Neuronal stem cell (in vitro differentiated cells): ENCODE measurements at regions not wholly inside any gene's neighbourhood (a gene's known extent, or its start where the extent isn't known, plus 50 kb on each side); places are given as distances from the start of the nearest gene placed in this dataset.

Source experiments
- DNase-seq: peaks from one replicate; pipeline ENCODE4 v3.0.0-alpha.2; 2013; ENCODE audit warnings: low spot score
- H2AFZ ChIP-seq: one replicate; pipeline ENCODE4 v1.6.1; 2013; ENCODE audit warnings: mild to moderate bottlenecking, low read length, inconsistent platforms
- H2AK5ac ChIP-seq: 2 replicates; pipeline ENCODE4 v1.6.1; 2013; ENCODE audit warnings: low read depth, mild to moderate bottlenecking, inconsistent platforms, low read length, moderate library complexity, mixed read lengths
- H2BK120ac ChIP-seq: 2 replicates; pipeline ENCODE4 v1.6.1; 2013; ENCODE audit warnings: low read depth, mild to moderate bottlenecking, inconsistent platforms, low read length, moderate library complexity, mixed read lengths
- H2BK12ac ChIP-seq: one replicate; pipeline ENCODE4 v1.6.1; 2013; ENCODE audit warnings: low read length, inconsistent platforms
- H2BK15ac ChIP-seq: 2 replicates; pipeline ENCODE4 v1.6.1; 2013; ENCODE audit warnings: mild to moderate bottlenecking, low read length, inconsistent platforms, mixed read lengths
- H2BK5ac ChIP-seq: one replicate; pipeline ENCODE4 v1.6.1; 2013; ENCODE audit warnings: inconsistent platforms, mild to moderate bottlenecking, low read length, moderate library complexity
- H3K14ac ChIP-seq: one replicate; pipeline ENCODE4 v1.6.1; 2013; ENCODE audit warnings: low read length, inconsistent platforms
- H3K18ac ChIP-seq: 2 replicates; pipeline ENCODE4 v1.6.1; 2013; ENCODE audit warnings: low read length, inconsistent platforms
- H3K23ac ChIP-seq: 2 replicates; pipeline ENCODE4 v1.6.1; 2013; ENCODE audit warnings: low read depth, mild to moderate bottlenecking, mixed read lengths, low read length, inconsistent platforms; ENCODE audit not compliant: poor library complexity
- H3K27ac ChIP-seq: replicated peaks from 3 replicates; pipeline ENCODE4 v1.5.1; 2013; ENCODE audit warnings: low read length, inconsistent platforms
- H3K27me3 ChIP-seq, 3 experiments: 2 replicates each; pipeline ENCODE4 v1.6.1; 2013; ENCODE audit warnings: low read length in 3 of 3, mild to moderate bottlenecking in 2 of 3, inconsistent platforms in 1 of 3, low read depth in 1 of 3, mixed read lengths in 1 of 3, moderate library complexity in 1 of 3; ENCODE audit not compliant: control insufficient read depth in 3 of 3, insufficient read depth in 3 of 3
- H3K36me3 ChIP-seq, 2 donors: replicated peaks in 1 of 2; 2 replicates each; pipeline ENCODE4 v1.6.1; 2013; ENCODE audit warnings: low read length in 2 of 2; ENCODE audit not compliant: control insufficient read depth in 2 of 2, insufficient read depth in 2 of 2
- H3K4ac ChIP-seq: 2 replicates; pipeline ENCODE4 v1.6.1; 2013; ENCODE audit warnings: inconsistent platforms, mild to moderate bottlenecking, low read length, moderate library complexity
- H3K4me1 ChIP-seq, 2 donors: 1 replicate in 1 of 2; 2 replicates in 1 of 2; pipeline ENCODE4 v1.6.1; 2013; ENCODE audit warnings: low read length in 2 of 2, low read depth in 1 of 2; ENCODE audit not compliant: control insufficient read depth in 2 of 2, insufficient read depth in 1 of 2
- H3K4me2 ChIP-seq: one replicate; pipeline ENCODE4 v1.6.1; 2013; ENCODE audit warnings: mild to moderate bottlenecking, low read length, inconsistent platforms; ENCODE audit not compliant: insufficient read depth, poor library complexity, severe bottlenecking
- H3K4me3 ChIP-seq, 2 donors: 2 replicates each; pipeline ENCODE4 v1.5.1; 2013; ENCODE audit warnings: low read length in 2 of 2, mild to moderate bottlenecking in 2 of 2, inconsistent platforms in 1 of 2, moderate library complexity in 1 of 2
- H3K79me1 ChIP-seq: one replicate; pipeline ENCODE4 v1.6.1; 2013; ENCODE audit warnings: low read depth, mild to moderate bottlenecking, inconsistent platforms, low read length, moderate library complexity
- H3K9ac ChIP-seq: one replicate; pipeline ENCODE4 v1.6.1; 2013; ENCODE audit warnings: mild to moderate bottlenecking, low read depth, low read length, inconsistent platforms; ENCODE audit not compliant: poor library complexity
- H3K9me3 ChIP-seq, 2 donors: replicated peaks in 1 of 2; 2 replicates each; pipeline versions ENCODE3 to v1.6.1; 2013; ENCODE audit warnings: low read length in 2 of 2, mild to moderate bottlenecking in 2 of 2, inconsistent platforms in 1 of 2, low read depth in 1 of 2, mixed read lengths in 1 of 2, moderate library complexity in 1 of 2; ENCODE audit not compliant: control insufficient read depth in 2 of 2, insufficient read depth in 1 of 2
- H4K8ac ChIP-seq: one replicate; pipeline ENCODE4 v1.6.1; 2013; ENCODE audit warnings: low read depth, mild to moderate bottlenecking, inconsistent platforms, low read length, moderate library complexity
- H4K91ac ChIP-seq: one replicate; pipeline ENCODE4 v1.6.1; 2013; ENCODE audit warnings: low read length, low read depth, mild to moderate bottlenecking, inconsistent platforms; ENCODE audit not compliant: poor library complexity
- WGBS, 2 donors: extraction: QIAGEN DNeasy Blood & Tissue Kit; methylation state at CpG; one replicate each; pipeline ENCODE4 v1.1.7; 2013; ENCODE audit warnings: missing lambda C conversion rate in 2 of 2, mixed read lengths in 1 of 2; ENCODE audit not compliant: insufficient read length in 2 of 2, insufficient replicate concordance in 1 of 2; ENCODE audit errors: extremely low coverage in 2 of 2; 5-methylcytosine and 5-hydroxymethylcytosine counted together

DNA sequence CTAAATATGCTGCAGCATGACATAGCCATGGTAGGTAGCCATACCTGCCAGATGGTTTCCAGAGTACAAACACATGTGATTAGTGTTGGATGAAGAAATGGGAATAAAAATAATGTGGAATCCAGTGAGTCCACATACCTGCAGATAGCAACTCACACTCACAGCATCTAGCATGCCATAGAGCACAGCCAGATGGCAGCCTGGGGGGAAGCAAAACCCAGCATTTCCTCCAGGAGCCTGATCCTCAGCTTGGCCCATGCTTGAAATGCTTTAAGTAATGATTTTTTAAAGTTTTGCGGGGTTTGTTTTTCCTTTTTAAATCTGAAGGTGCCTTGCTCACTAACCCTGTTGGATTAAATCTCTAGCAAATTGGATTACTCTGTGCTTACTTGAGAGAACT lies 535.1 kb downstream of the STK39 start:
- no peak for DNase-seq
- Histone ChIP-seq H2BK15ac (no peak overlapping the region), H3K27ac (no peak overlapping the region), H3K79me1 (no peaks in the 10 kb centered on the region), H2BK12ac (no peak overlapping the region), H3K4me3 (no peak overlapping the region), H3K23ac (no peak overlapping the region), H3K4ac (no peak overlapping the region), H2BK5ac (no peak overlapping the region), H3K4me1 (no peaks in the 10 kb centered on the region), H4K91ac (no peak overlapping the region), H3K27me3 (no peaks in the 10 kb centered on the region), H3K9ac (no peak overlapping the region), H3K9me3 (no peaks in the 10 kb centered on the region), H3K18ac (no peak overlapping the region), H4K8ac (no peak overlapping the region), H2AK5ac (no peak overlapping the region), H3K36me3 (no peaks in the 10 kb centered on the region), H3K4me2 (no peak overlapping the region), H3K14ac (no peak overlapping the region), H2BK120ac (no peak overlapping the region), H2AFZ (no peak overlapping the region)
- no CpG with 5 or more reads among the region's 1 CpG for WGBS, 2 donors

GRCh38 chr2:167708998-167709397 lies 538.4 kb downstream of the STK39 start:
- Histone ChIP-seq H3K4ac (no peak overlapping the region), H4K8ac (no peak overlapping the region), H3K79me1 (no peaks in the 10 kb centered on the region), H4K91ac (no peak overlapping the region), H3K4me3 (no peak overlapping the region), H3K4me1 (no peaks in the 10 kb centered on the region), H3K4me2 (no peak overlapping the region), H3K36me3 (no peaks in the 10 kb centered on the region), H2BK5ac (no peak overlapping the region), H3K18ac (no peak overlapping the region), H3K27me3 (no peaks in the 10 kb centered on the region), H3K27ac (no peak overlapping the region), H2BK120ac (no peak overlapping the region), H2BK15ac (no peak overlapping the region), H3K9me3 (no peaks in the 10 kb centered on the region), H3K14ac (no peak overlapping the region), H2AK5ac (no peak overlapping the region), H2AFZ (no peak overlapping the region), H3K23ac (no peak overlapping the region), H3K9ac (no peak overlapping the region), H2BK12ac (no peak overlapping the region)
- DNase-seq, result no peak

GRCh38 chr2:167706800-167707199 lies 540.6 kb downstream of the STK39 start:
- H3K4me3 ChIP-seq, result no peak overlapping the region
- no peak overlapping the region for H3K23ac ChIP-seq
- H3K36me3 ChIP-seq, result no peaks in the 10 kb centered on the region
- DNase-seq, result no peak
- H3K79me1 ChIP-seq, result no peaks in the 10 kb centered on the region
- no peak overlapping the region for H3K27ac ChIP-seq
- H3K4me1 ChIP-seq, result no peaks in the 10 kb centered on the region
- no peak overlapping the region for H3K9ac ChIP-seq
- no peak overlapping the region for H4K91ac ChIP-seq
- no peaks in the 10 kb centered on the region for H3K9me3 ChIP-seq
- no peak overlapping the region for H3K14ac ChIP-seq
- peak overlapping the region; percentile 30 for H3K18ac ChIP-seq
- H2BK12ac ChIP-seq, result no peak overlapping the region
- no peak overlapping the region for H4K8ac ChIP-seq
- H3K27me3 ChIP-seq, result no peaks in the 10 kb centered on the region
- no CpG with 5 or more reads among the region's 2 CpGs for WGBS, 2 donors
- no peak overlapping the region for H2BK5ac ChIP-seq
- H2BK120ac ChIP-seq, result no peak overlapping the region
- H3K4ac ChIP-seq, result no peak overlapping the region
- H3K4me2 ChIP-seq, result no peak overlapping the region
- no peak overlapping the region for H2AFZ ChIP-seq
- H2BK15ac ChIP-seq, result no peak overlapping the region
- H2AK5ac ChIP-seq, result no peak overlapping the region

GRCh38 chr2:167703441-167703840 lies 544.0 kb downstream of the STK39 start:
- Histone ChIP-seq H4K8ac (no peak overlapping the region), H3K14ac (no peak overlapping the region), H2BK5ac (no peak overlapping the region), H3K4ac (no peak overlapping the region), H2BK12ac (no peak overlapping the region), H3K4me2 (no peak overlapping the region), H3K4me3 (no peak overlapping the region), H2AK5ac (no peak overlapping the region), H3K27me3 (no peaks in the 10 kb centered on the region), H2BK120ac (no peak overlapping the region), H3K23ac (no peak overlapping the region), H3K36me3 (no peaks in the 10 kb centered on the region), H2AFZ (no peak overlapping the region), H3K4me1 (no peaks in the 10 kb centered on the region), H3K27ac (no peak overlapping the region), H2BK15ac (no peak overlapping the region), H3K79me1 (no peaks in the 10 kb centered on the region), H4K91ac (no peak overlapping the region), H3K9me3 (no peaks in the 10 kb centered on the region), H3K18ac (no peak overlapping the region), H3K9ac (no peak overlapping the region)
- WGBS, 2 donors, result no CpG with 5 or more reads among the region's 3 CpGs
- no peak for DNase-seq
